OCI-LY7 (cell line): ENCODE measurements at regions not wholly inside any gene's neighbourhood (a gene's known extent, or its start where the extent isn't known, plus 50 kb on each side); places are given as distances from the start of the nearest gene placed in this dataset.

ENCODE experiments used
- BruUV-seq: library from RNA; stranded (reverse); fragments of 400-500 nt; replicated peaks from 2 replicates; lab custom pipeline; 2021; lab: Mats Ljungman, UMichigan
- CTCF ChIA-PET: fragments of 300-600 bp; sonication (Branson Sonifier 250); formaldehyde crosslinking; loops from one replicate; lab custom pipeline; 2022; ENCODE audit warnings: antibody characterized with exemption; ENCODE audit not compliant: unreplicated experiment; lab: Charles Lee
- POLR2A ChIA-PET: fragments of 300-600 bp; sonication (Branson Sonifier 250); formaldehyde crosslinking; loops from one replicate; lab custom pipeline; 2022; ENCODE audit warnings: antibody characterized with exemption; lab: Charles Lee
- DNase-seq: peaks from one replicate; pipeline ENCODE4 v3.0.0-alpha.2; 2015; ENCODE audit warnings: low spot score
- H2AFZ ChIP-seq: fragments of 200-600 bp; sonication (generic), shearing (Covaris generic); 2 replicates; pipeline ENCODE4 v1.6.1; 2014; ENCODE audit warnings: mild to moderate bottlenecking, antibody characterized with exemption, low read length, moderate library complexity
- H3K27ac ChIP-seq: fragments of 200-600 bp; sonication (generic); 2 replicates; pipeline ENCODE4 v1.5.1; 2014; ENCODE audit warnings: mixed run types, low read depth, mild to moderate bottlenecking, moderate library complexity, low read length, inconsistent platforms; ENCODE audit not compliant: poor library complexity, severe bottlenecking
- H3K36me3 ChIP-seq: fragments of 200-600 bp; sonication (generic); 2 replicates; pipeline ENCODE4 v1.6.1; 2014; ENCODE audit warnings: mild to moderate bottlenecking, antibody characterized with exemption, low read length, moderate library complexity, mixed read lengths; ENCODE audit not compliant: insufficient read depth
- H3K4me1 ChIP-seq: fragments of 200-600 bp; sonication (generic); 2 replicates; pipeline ENCODE4 v1.5.1; 2014; ENCODE audit warnings: mild to moderate bottlenecking, low read length; ENCODE audit not compliant: insufficient read depth, poor library complexity, severe bottlenecking
- H3K4me2 ChIP-seq: fragments of 200-600 bp; sonication (generic); 2 replicates; pipeline ENCODE4 v1.6.1; 2014; ENCODE audit warnings: mild to moderate bottlenecking, low read length
- H3K4me3 ChIP-seq: fragments of 200-600 bp; sonication (generic); 2 replicates; pipeline ENCODE4 v1.5.1; 2014; ENCODE audit warnings: mild to moderate bottlenecking, low read depth, low read length; ENCODE audit not compliant: poor library complexity, severe bottlenecking
- H3K79me2 ChIP-seq: fragments of 200-600 bp; sonication (generic); 2 replicates; pipeline ENCODE4 v1.6.1; 2016; ENCODE audit warnings: low read depth, mild to moderate bottlenecking, low read length, moderate library complexity, mixed read lengths; ENCODE audit not compliant: insufficient read depth
- H3K9me2 ChIP-seq: fragments of 200-600 bp; sonication (generic); 2 replicates; pipeline ENCODE4 v1.6.1; 2016; ENCODE audit warnings: mild to moderate bottlenecking, low read length, mixed read lengths; ENCODE audit not compliant: insufficient read depth
- H3K9me3 ChIP-seq: fragments of 200-600 bp; sonication (generic); 2 replicates; pipeline ENCODE4 v1.6.1; 2014; ENCODE audit warnings: mild to moderate bottlenecking, mixed run types, low read length, mixed read lengths
- H4K20me1 ChIP-seq: fragments of 200-600 bp; sonication (generic); 2 replicates; pipeline ENCODE4 v1.6.1; 2014; ENCODE audit warnings: mild to moderate bottlenecking, antibody characterized with exemption, low read length, moderate library complexity, mixed read lengths; ENCODE audit not compliant: insufficient read depth
- CTCF ChIP-seq: fragments of 200-600 bp; sonication (generic); conservative IDR thresholded peaks from 2 replicates; pipeline ENCODE4 v1.5.1; 2014; ENCODE audit warnings: mild to moderate bottlenecking, antibody characterized with exemption, low read length, moderate library complexity, mixed read lengths
- EZH2phosphoT487 ChIP-seq: fragments of 200-600 bp; sonication (generic); IDR thresholded peaks from 2 replicates; pipeline ENCODE4 v1.6.1; 2018; ENCODE audit warnings: low read depth, borderline replicate concordance, mild to moderate bottlenecking, mixed run types, antibody characterized with exemption, low read length, moderate library complexity, mixed read lengths
- intact Hi-C: fragments of 100-400 bp; cut with micrococcal nuclease; formaldehyde crosslinking; loops from one replicate; pipeline ENCODE4 v1.10.0; 2022; ENCODE audit not compliant: unreplicated experiment

- H3K9me2 ChIP-seq = no peaks in the 10 kb centered on the region
- H3K9me3 ChIP-seq = no peaks in the 10 kb centered on the region
- no peak overlapping the region for H3K27ac ChIP-seq
- intact Hi-C loops = no loop called here
- no peak for TF ChIP-seq EZH2phosphoT487
- no peak for TF ChIP-seq CTCF
- H3K36me3 ChIP-seq = no peaks in the 10 kb centered on the region
- no peaks in the 10 kb centered on the region for H4K20me1 ChIP-seq
- ChIA-PET CTCF (no interaction called here), POLR2A (interaction anchor here (0.7 kb wide), 1 partner anchor 877 kb away, joined by 3 read pairs; no protein-coding TSS in a partner anchor)
- DNase-seq = no peak
- BruUV-seq = no TSS peak
- no peaks in the 10 kb centered on the region for H3K79me2 ChIP-seq
- no peaks in the 10 kb centered on the region for H3K4me1 ChIP-seq
- no peak overlapping the region for H3K4me2 ChIP-seq
- no peak overlapping the region for H2AFZ ChIP-seq
- H3K4me3 ChIP-seq = no peak overlapping the region
Measured at GRCh38 chr1:58908561-58909560, 125.0 kb upstream of the JUN start.

- H2AFZ ChIP-seq = no peak overlapping the region
- H3K9me2 ChIP-seq = no peaks in the 10 kb centered on the region
- no peaks in the 10 kb centered on the region for H3K36me3 ChIP-seq
- intact Hi-C loops = no loop called here
- H3K9me3 ChIP-seq = no peaks in the 10 kb centered on the region
- no TSS peak for BruUV-seq
- no peak overlapping the region for H3K4me3 ChIP-seq
- no peak for TF ChIP-seq EZH2phosphoT487
- no peak for TF ChIP-seq CTCF
- H3K4me2 ChIP-seq = no peak overlapping the region
- no peak for DNase-seq
- H3K79me2 ChIP-seq = no peaks in the 10 kb centered on the region
- no peaks in the 10 kb centered on the region for H3K4me1 ChIP-seq
- ChIA-PET CTCF (no interaction called here), POLR2A (interaction anchor here (0.7 to 1.5 kb wide), 3 partner anchors 17 to 875 kb away, joined by 3 to 4 read pairs (median 3); no protein-coding TSS in a partner anchor)
- no peaks in the 10 kb centered on the region for H4K20me1 ChIP-seq
- H3K27ac ChIP-seq = no peak overlapping the region
Measured at GRCh38 chr1:58909914-58910681, 126.3 kb upstream of the JUN start.
